ENCODE measurements at regions not wholly inside any gene's neighbourhood (a gene's known extent, or its start where the extent isn't known, plus 50 kb on each side); places are given as distances from the start of the nearest gene placed in this dataset.
"Not testable (repeated sequence)": the region's sequence is repeated elsewhere in the genome, so short reads cannot be mapped to it uniquely, and the experiment has no call there.

- no peak for DNase-seq
Observed at GRCh38 chr6:167392631-167393316, 67.9 kb downstream of the TTLL2 start.

DNA sequence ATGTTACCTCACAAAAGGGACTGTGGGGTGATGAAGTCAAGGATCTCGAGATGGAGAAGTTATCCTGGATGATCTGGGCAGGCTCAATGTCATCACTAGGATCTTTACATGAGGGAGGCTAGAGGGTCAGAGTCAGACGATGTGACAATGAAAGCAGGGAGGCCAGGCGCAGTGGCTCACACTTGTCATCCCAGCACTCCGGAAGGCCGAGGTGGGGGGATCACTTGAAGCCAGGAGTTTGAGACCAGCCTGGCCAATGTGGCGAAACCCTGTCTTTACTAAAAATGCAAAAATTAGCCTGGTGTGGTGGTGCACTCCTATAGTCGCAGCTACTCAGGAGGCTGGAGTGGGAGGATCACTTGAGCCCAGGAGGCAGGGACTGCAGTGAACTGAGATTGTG is 68.8 kb downstream of the TTLL2 start:
- no peak for DNase-seq

DNA sequence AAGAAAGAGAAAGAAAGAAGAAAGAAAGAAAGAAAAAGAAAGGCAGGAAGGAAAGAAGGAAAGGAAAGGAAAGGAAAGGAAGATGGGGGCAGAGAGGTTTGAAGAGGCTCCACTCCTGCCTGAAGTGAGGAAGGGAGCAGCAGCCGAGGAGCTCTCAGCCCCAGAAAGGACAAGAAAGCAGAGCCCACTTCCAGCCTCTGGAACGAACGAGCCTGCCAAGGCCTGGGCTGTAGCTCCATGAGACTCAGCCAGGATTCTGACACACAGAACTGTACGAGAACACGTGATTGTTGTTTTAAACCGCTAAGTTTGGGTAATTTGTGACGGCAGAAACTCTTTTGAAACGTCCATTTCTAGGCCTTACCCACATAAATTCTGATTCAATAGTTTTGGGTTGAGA is 69.5 kb downstream of the TTLL2 start:
- no peak for DNase-seq

DNA sequence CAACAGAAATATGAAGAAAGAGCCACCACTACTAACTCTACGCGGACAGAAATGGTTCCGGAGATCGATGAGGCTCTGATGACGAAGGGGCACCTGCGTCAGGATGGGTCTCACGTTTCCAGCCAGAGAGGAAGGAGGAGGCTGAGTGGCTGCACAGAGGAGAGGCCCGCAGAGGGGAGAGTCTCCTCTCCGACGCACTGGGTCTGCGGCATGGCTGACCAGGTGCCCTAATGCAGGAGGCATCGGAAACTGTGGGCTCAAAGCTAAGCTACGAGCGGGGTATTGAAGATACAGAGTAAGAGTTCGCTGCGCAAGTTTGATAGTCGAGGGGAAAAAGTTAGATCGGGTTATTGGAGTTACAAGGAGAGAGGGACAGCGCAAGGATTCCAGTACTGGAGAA is 69.9 kb downstream of the TTLL2 start:
- DNase-seq: no peak

- DNase-seq: no peak
Observed at GRCh38 chr6:167396068-167396658, 71.3 kb downstream of the TTLL2 start.

- no peak for DNase-seq
Observed at GRCh38 chr6:167396659-167397490, 72.0 kb downstream of the TTLL2 start.

DNA sequence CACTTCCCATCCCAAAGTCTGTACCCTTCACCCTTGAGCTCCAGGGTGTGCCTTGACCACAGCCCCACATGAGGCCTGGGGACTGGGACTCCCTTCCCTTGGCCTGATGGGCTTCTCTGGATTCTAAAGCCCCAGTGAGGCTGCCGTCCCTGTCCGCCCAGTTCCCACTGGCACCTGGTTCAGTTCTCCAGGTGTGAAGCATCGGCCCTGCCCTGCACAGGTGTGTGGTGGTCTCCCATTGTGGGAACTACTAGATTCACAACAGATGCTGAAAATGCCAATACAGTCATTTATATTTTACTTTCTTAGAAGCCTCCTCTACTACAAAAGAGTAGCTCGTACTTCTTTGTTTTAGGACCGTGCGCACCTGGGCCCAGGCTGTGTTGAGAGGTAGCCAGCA is 72.8 kb downstream of the TTLL2 start:
- DNase-seq: no peak

DNA sequence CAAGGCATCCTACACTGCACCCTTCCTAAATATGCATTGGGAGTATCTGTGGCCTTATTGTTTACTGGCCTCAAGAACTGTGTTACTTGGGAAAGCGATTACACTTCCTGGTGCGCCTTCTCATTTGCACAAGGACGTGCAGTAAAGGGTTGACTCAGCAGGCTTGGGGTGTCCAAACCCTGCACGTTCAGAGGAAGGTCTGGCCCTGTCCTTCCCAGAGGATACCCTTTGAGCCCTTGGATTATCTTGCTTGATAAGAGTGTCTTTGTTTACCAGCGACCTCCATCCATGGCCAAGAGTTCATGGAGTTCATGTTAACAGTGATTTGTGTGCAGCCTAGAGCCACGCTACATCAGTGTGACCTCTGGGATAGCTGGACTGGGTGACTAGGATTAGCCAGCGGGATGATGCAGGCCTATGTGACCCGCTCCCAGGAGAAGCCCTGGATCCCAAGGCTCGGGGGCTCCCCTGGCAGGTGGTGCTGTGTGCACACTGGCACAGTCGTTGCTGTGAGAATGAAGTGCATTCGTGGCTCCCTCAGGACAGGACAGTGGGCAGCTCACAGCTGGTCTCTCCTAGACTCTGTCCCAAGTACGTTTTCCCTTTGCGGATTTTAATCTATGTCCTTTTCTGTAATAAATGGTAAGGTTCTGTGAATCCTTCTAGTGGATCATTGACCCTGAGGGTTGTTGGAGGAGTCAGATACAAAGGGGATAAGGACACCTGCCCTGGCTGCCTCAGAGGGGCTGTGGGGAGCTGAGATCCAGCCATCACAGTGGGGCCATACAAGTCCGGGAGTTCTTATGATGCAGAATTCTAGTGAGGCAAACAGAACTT is 73.5 kb downstream of the TTLL2 start:
- DNase-seq: no peak

GRCh38 chr6:167399051-167399387 is 74.1 kb downstream of the TTLL2 start:
- no peak for DNase-seq

GRCh38 chr6:167399599-167399998 is 74.7 kb downstream of the TTLL2 start:
- no peak for DNase-seq

GRCh38 chr6:167400482-167401138 is 75.7 kb downstream of the TTLL2 start:
- no peak for DNase-seq

GRCh38 chr6:167401525-167402194 is 76.8 kb downstream of the TTLL2 start:
- no peak for DNase-seq

DNA sequence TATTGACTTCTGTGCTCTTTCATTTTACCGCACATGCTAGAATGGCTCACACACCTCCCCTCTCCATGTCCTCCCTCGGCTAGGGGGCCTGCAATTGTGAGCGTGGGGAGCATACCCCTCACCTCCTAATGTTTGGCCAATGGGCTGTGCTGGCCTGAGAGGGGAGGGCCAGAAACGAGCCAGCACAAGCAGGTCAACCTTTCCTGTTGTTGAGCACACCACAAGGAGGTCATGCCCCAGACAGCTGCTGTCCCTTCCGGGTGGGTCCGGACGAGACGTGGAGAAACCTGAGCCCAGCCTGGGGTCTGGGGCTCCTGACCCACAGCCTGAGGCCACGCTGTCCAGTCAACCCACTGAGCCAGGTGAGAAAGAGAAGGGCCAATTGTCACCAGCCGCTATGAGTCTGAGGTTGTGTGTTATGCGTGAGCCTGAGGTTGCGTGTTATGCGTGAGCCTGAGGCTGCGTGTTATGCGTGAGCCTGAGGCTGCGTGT is 77.4 kb downstream of the TTLL2 start:
- DNase-seq: no peak

GRCh38 chr6:167403427-167403826 is 78.5 kb downstream of the TTLL2 start:
- no peak for DNase-seq

DNA sequence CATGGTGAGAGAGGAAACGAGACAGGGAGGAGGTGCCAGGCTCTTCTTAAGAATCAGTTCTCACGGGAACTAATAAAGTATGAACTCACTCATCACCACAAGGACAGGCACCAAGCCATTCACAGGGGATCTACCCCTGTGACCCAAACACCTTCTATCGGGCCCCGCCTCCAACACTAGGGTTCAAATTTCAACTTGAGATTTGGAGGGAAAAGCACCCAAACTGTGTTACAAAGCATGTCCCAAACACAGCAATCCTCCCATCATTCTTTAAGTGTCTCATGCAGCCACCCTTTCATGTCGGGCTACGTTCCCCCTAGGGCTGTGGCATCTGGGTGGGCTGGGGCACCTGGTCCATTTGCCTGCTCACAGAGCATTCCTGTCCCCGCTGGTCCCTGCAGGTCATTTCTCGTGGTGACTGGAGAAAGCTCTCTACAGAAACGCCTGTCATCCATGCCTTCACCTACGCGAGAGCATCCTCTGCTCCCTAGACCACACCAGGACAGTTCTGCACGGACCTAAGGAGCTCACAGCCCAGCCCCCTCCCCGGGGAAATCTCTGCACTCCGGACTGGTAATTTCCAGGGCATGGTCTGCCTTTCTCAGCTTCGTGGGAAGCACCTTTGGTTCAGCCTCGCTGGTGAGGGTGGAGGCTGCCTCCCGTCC is 79.6 kb downstream of the TTLL2 start:
- DNase-seq: no peak

GRCh38 chr6:167405778-167406532 is 81.1 kb downstream of the TTLL2 start:
- DNase-seq: no peak

DNA sequence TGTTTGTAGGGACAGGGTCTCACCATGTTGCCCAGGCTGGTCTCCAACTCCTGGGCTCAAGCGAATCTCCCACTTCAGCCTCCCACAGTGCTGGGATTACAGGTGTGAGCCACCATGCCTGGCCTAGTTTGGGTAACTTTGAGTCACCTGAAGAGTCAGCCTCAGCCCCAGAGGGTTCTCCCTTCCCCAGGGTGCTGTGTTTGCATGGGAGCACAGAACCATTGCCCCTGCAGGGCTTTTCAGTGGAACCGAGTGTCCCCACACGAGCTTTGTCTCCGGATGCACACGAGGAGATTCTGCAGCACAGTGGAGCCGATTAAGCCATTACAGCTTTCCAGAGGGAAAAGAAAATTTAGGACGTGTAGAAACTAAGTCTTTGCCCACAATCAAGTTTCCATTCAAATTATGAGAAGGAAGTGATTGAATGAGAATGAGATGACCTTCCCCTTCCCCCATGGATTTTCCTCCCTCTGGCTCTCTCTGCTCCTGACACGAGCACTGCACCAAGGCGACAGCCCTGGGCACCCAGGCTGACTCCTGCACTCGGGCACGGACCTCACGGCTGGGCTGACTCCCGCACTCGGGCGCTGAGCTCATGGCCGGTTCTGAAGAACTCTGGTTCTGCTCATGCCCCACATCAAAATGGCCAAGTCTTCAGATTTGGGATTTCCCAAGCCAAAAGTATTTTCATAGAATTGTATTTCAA is 81.8 kb downstream of the TTLL2 start:
- DNase-seq: not testable (repeated sequence)

DNA sequence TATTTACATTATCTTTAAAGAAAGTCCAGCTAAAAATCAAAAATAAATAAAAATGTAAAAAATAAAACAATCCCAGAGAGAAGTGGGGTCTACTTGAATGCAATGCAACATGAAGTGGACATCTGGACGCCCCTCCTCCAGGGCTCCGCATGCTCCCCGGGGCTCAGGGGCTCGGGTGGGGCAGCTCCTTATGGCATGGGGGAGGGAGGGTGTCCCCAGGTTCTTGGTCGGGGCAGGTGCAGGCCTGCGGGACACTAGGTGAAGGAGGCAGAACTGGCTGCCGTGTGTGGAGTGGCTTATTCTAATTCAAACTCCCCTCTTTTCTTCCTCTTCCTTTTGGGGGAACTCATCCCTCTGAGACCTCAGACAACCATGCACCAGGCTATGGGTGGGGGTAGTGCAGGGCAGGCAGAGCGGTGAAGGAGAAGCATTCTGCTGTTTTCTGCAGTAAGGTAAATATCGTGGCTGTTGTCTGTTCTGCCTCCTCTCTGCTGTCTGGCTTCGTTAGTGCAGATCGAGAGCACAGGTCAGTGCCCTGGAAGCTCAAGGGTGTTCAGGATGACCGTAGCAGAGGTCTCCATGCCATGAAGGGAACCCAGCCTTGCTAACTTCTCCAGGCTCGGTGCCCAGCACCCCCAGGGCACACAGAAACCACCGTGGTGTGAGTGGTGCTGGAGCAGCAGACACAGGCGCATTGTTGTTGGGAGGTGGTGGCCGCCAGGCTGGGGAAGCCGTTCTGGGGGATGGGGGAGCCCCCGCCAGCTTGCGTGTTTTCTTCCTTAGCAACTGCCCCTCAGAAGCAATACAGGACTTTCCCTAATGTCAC is 82.6 kb downstream of the TTLL2 start:
- DNase-seq: no peak
